GM06990 (cell line): ENCODE measurements at regions not wholly inside any gene's neighbourhood (a gene's known extent, or its start where the extent isn't known, plus 50 kb on each side); places are given as distances from the start of the nearest gene placed in this dataset.

ENCODE experiments used
- DNase-seq: peaks from one replicate; pipeline ENCODE4 v3.0.0-alpha.2; 2011; ENCODE audit not compliant: insufficient read length; ENCODE audit errors: extremely low read depth
- H3K27me3 ChIP-seq: replicated peaks from 2 replicates; pipeline ENCODE4 v1.6.0; 2011; ENCODE audit warnings: low read length; ENCODE audit not compliant: control insufficient read depth, insufficient read depth
- H3K36me3 ChIP-seq: 2 replicates; pipeline ENCODE4 v1.5.1; 2011; ENCODE audit warnings: low read length; ENCODE audit not compliant: control insufficient read depth, insufficient read depth
- H3K4me3 ChIP-seq: replicated peaks from 2 replicates; pipeline ENCODE4 v1.5.1; 2011; ENCODE audit warnings: low read depth, mild to moderate bottlenecking, control low read depth, low read length
- TF ChIP-seq, protein P1 (sequence below): IDR thresholded peaks from 2 replicates; pipeline ENCODE4 v1.5.1; 2011; ENCODE audit warnings: low read length, control low read depth, mild to moderate bottlenecking, inconsistent platforms; ENCODE audit not compliant: insufficient read depth, poor library complexity, severe bottlenecking

- no peak overlapping the region for H3K4me3 ChIP-seq
- no peaks in the 10 kb centered on the region for H3K36me3 ChIP-seq
- no peak for DNase-seq
- TF ChIP-seq, protein P1, sequence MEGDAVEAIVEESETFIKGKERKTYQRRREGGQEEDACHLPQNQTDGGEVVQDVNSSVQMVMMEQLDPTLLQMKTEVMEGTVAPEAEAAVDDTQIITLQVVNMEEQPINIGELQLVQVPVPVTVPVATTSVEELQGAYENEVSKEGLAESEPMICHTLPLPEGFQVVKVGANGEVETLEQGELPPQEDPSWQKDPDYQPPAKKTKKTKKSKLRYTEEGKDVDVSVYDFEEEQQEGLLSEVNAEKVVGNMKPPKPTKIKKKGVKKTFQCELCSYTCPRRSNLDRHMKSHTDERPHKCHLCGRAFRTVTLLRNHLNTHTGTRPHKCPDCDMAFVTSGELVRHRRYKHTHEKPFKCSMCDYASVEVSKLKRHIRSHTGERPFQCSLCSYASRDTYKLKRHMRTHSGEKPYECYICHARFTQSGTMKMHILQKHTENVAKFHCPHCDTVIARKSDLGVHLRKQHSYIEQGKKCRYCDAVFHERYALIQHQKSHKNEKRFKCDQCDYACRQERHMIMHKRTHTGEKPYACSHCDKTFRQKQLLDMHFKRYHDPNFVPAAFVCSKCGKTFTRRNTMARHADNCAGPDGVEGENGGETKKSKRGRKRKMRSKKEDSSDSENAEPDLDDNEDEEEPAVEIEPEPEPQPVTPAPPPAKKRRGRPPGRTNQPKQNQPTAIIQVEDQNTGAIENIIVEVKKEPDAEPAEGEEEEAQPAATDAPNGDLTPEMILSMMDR, result no peak
- H3K27me3 ChIP-seq, result no peaks in the 10 kb centered on the region
Measured at GRCh38 chr4:78703079-78703478, 73.1 kb upstream of the BMP2K start.

DNA sequence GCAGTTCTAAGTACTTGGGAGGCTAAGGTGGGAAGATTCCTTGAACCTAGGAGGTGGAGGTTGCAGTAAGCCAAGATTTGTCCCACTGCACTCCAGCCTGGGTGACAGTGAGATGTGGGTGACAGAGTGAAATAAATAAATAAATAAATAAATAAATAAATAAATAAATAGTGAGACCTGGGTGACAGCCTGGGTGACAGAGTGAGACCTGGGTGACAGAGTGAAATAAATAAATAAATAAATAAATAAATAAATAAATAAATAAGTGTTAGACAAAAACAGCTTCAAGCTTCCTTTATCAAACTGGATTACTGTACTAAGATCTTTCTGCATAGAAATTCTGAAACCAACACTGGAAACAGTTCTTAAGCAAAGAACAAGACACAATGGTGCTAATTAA lies 71.8 kb upstream of the BMP2K start:
- Histone ChIP-seq H3K4me3 (no peak overlapping the region), H3K27me3 (no peaks in the 10 kb centered on the region), H3K36me3 (no peaks in the 10 kb centered on the region)
- no peak for DNase-seq
- TF ChIP-seq, protein P1, result no peak

DNA sequence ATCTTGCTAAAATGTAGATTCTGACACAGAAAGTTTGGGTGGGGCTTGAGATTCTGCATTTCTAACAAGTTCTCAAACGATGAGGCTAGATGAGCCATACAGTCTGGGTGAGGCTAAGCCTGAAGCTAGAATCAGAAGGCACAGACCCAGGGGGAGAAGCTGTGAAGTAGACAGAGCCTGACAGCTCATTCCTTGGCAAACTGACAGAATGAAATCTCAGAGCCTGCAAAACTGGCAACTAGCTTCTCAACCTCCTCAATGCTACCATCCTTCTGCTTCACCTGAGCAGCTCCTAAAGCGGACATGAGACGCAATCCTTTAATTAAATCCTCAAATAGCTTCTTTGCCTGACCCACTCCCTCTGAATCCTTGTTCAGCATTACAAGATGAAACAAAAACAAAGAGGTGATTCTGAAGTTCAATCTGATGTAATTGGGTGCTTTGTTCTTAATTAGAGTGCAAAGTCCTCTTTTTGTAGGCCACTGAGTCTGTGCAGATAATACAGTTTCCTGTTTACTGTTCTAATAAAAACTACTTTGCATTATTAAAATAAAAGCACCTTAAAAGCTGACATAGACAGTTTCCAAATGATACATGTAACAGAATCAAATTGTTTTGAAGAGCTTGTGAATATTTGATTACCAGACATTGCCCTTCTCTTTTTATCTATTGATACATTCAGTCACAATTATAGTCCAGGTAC lies 71.0 kb upstream of the BMP2K start:
- TF ChIP-seq, protein P1, result no peak
- Histone ChIP-seq H3K4me3 (no peak overlapping the region), H3K36me3 (no peaks in the 10 kb centered on the region), H3K27me3 (no peaks in the 10 kb centered on the region)
- no peak for DNase-seq

GRCh38 chr4:78706302-78706701 lies 69.8 kb upstream of the BMP2K start:
- DNase-seq, result no peak
- no peaks in the 10 kb centered on the region for H3K36me3 ChIP-seq
- no peak overlapping the region for H3K4me3 ChIP-seq
- TF ChIP-seq, protein P1, result no peak
- H3K27me3 ChIP-seq, result no peaks in the 10 kb centered on the region

- Histone ChIP-seq H3K36me3 (no peaks in the 10 kb centered on the region), H3K27me3 (no peaks in the 10 kb centered on the region), H3K4me3 (no peak overlapping the region)
- no peak for DNase-seq
- TF ChIP-seq, protein P1, result no peak
Measured at GRCh38 chr4:78707268-78707667, 68.9 kb upstream of the BMP2K start.

GRCh38 chr4:78707793-78708192 lies 68.4 kb upstream of the BMP2K start:
- Histone ChIP-seq H3K36me3 (no peaks in the 10 kb centered on the region), H3K4me3 (no peak overlapping the region), H3K27me3 (no peaks in the 10 kb centered on the region)
- DNase-seq, result no peak
- TF ChIP-seq, protein P1, result no peak
